Panc1 (cell line): ENCODE measurements at regions not wholly inside any gene's neighbourhood (a gene's known extent, or its start where the extent isn't known, plus 50 kb on each side); places are given as distances from the start of the nearest gene placed in this dataset.

Experiments used
- ATAC-seq: fragments of 200-7000 bp; cut with Tn5 transposase; 2 replicates; pipeline ENCODE4 v1.9.1; 2020; ENCODE audit warnings: mild to moderate bottlenecking, moderate library complexity
- BruUV-seq: library from RNA; stranded (reverse); fragments of 400-500 nt; replicated peaks from 2 replicates; lab custom pipeline; 2021; lab: Mats Ljungman, UMichigan
- CTCF ChIA-PET: fragments of 300-600 bp; sonication (Branson Sonifier 250); formaldehyde crosslinking; loops from one replicate; lab custom pipeline; 2022; ENCODE audit warnings: antibody characterized with exemption; lab: Charles Lee
- POLR2A ChIA-PET: fragments of 300-600 bp; sonication (Branson Sonifier 250); formaldehyde crosslinking; loops from one replicate; lab custom pipeline; 2022; ENCODE audit warnings: antibody characterized with exemption; lab: Charles Lee
- DNase-seq: peaks from one replicate; pipeline ENCODE4 v3.0.0-alpha.2; 2010; ENCODE audit warnings: low read depth, low spot score
- H3K27ac ChIP-seq: 2 replicates; pipeline ENCODE4 v1.5.1; 2011; ENCODE audit warnings: mild to moderate bottlenecking, low read length, inconsistent platforms
- H3K27me3 ChIP-seq: fragments of 200-500 bp; sonication (Bioruptor generic); 2 replicates; pipeline ENCODE4 v1.6.0; 2014; ENCODE audit warnings: low read length, inconsistent platforms; ENCODE audit not compliant: control insufficient read depth, insufficient read depth
- H3K36me3 ChIP-seq: fragments of 200-500 bp; sonication (Bioruptor generic); 2 replicates; pipeline ENCODE4 v1.5.1; 2014; ENCODE audit warnings: inconsistent platforms, mild to moderate bottlenecking, low read length, moderate library complexity; ENCODE audit not compliant: control insufficient read depth, insufficient read depth
- H3K4me1 ChIP-seq: 2 replicates; pipeline ENCODE4 v1.5.1; 2011; ENCODE audit warnings: inconsistent platforms, mild to moderate bottlenecking, low read length, moderate library complexity; ENCODE audit not compliant: control insufficient read depth, insufficient read depth
- H3K4me3 ChIP-seq, 2 experiments: 2 replicates each; pipeline ENCODE4 v1.5.1; 2011 to 2012; ENCODE audit warnings: low read depth in 2 of 2, low read length in 2 of 2, mild to moderate bottlenecking in 2 of 2, inconsistent platforms in 1 of 2, moderate library complexity in 1 of 2
- H3K9me3 ChIP-seq: fragments of 200-500 bp; sonication (Bioruptor generic); 2 replicates; pipeline ENCODE4 v1.5.1; 2014; ENCODE audit warnings: low read depth, mild to moderate bottlenecking, inconsistent platforms, low read length, moderate library complexity; ENCODE audit not compliant: control insufficient read depth, insufficient read depth
- CTCF ChIP-seq: fragments of 450-650 bp; IDR thresholded peaks from 2 replicates; pipeline ENCODE4 v1.5.1; 2017; ENCODE audit warnings: mild to moderate bottlenecking
- POLR2AphosphoS5 ChIP-seq: IDR thresholded peaks from 2 replicates; pipeline ENCODE4 v1.6.1; 2012; ENCODE audit warnings: mild to moderate bottlenecking, low read depth, low read length, moderate library complexity
- REST ChIP-seq, 2 experiments: IDR thresholded peaks; 2 replicates each; pipeline ENCODE4 v1.6.1; 2011 to 2012; ENCODE audit warnings: low read depth in 2 of 2, control low read depth in 1 of 2, low read length in 1 of 2, mild to moderate bottlenecking in 1 of 2, moderate library complexity in 1 of 2; ENCODE audit not compliant: insufficient read depth in 1 of 2
- SIN3A ChIP-seq: IDR thresholded peaks from 2 replicates; pipeline ENCODE4 v1.6.1; 2012; ENCODE audit warnings: low read depth, mild to moderate bottlenecking, low read length, moderate library complexity, borderline replicate concordance; ENCODE audit not compliant: insufficient read depth
- TCF7L2 ChIP-seq: IDR thresholded peaks from 2 replicates; pipeline ENCODE4 v1.6.1; 2011; ENCODE audit warnings: mild to moderate bottlenecking, low read depth, low read length, inconsistent platforms
- in situ Hi-C: cut with HindIII; loops from 2 replicates; pipeline ENCODE4 v1.10.0; 2016; ENCODE audit warnings: low sequenced_read_pairs, low pct_unique_long_range_greater_than_20kb
- intact Hi-C: fragments of 100-400 bp; cut with micrococcal nuclease; formaldehyde crosslinking; loops from one replicate; pipeline ENCODE4 v1.10.0; 2022; ENCODE audit not compliant: unreplicated experiment

DNA sequence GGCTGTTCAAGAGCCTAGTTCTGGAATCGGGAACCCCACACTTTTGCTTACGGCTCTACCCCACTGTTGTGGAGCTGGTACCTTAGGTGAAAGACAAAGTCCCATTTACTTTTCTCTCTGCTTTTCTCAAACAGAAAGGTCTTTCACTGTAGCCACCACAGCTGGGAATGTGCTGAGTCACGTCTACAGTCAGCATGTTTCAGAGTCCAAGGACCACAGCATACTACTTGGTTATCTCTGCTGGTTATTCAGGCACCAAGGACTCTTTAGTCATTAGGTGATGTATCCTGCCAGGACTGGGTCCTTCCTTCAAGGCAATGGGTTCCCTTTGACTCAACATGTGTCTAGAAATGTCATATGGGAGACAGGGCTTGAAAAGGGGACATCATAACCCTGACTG lies 266.8 kb upstream of the STEAP1 start:
- in situ Hi-C loops = no loop called here
- Histone ChIP-seq H3K27me3 (no peaks in the 10 kb centered on the region), H3K9me3 (no peaks in the 10 kb centered on the region; the same call in 1 of the 2 replicates), H3K27ac (no peak overlapping the region), H3K36me3 (no peaks in the 10 kb centered on the region), H3K4me1 (no peaks in the 10 kb centered on the region), H3K4me3 (no peak overlapping the region)
- no TSS peak for BruUV-seq
- TF ChIP-seq CTCF (no peak), SIN3A (no peak), REST (IDR thresholded peaks at IDR 0.05; ENCODE audit: insufficient read depth in 1 of 2, low read depth in 2 of 2, low read length in 1 of 2) (no peak), POLR2AphosphoS5 (no peak), TCF7L2 (no peak)
- intact Hi-C loops = no loop called here
- no peak for ATAC-seq
- ChIA-PET CTCF (no interaction called here), POLR2A (no interaction called here)
- no peak for DNase-seq

DNA sequence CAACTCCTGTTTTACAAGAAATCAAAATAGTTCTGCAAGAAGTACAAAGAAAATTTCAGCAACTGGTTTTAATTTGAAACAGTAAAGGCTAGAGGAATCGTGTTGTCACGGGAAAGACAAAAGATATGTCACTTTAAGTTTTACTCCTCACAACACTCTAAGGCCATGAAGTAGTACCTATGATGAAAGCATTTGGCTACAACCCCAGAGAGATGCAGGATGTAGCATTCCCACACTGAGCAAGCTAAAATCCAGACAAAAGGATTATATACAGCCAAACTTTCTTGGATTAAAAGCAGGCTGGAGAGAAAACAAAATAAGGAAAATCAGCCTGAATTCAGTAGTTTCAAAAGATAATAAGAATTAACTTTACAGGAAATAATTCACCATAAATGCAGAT lies 245.5 kb upstream of the STEAP1 start:
- ATAC-seq (no peak), DNase-seq (no peak)
- POLR2A ChIA-PET = no interaction called here
- H3K4me1 ChIP-seq = no peaks in the 10 kb centered on the region
- no peak overlapping the region for H3K27ac ChIP-seq
- CTCF ChIA-PET = no interaction called here
- no peaks in the 10 kb centered on the region for H3K27me3 ChIP-seq
- H3K36me3 ChIP-seq = no peaks in the 10 kb centered on the region
- H3K4me3 ChIP-seq = no peak overlapping the region
- intact Hi-C loops (no loop called here), in situ Hi-C loops (no loop called here)
- TF ChIP-seq CTCF (no peak), TCF7L2 (no peak), POLR2AphosphoS5 (no peak), SIN3A (no peak), REST (IDR thresholded peaks at IDR 0.05; ENCODE audit: insufficient read depth in 1 of 2, low read depth in 2 of 2, low read length in 1 of 2) (no peak)
- H3K9me3 ChIP-seq = no peaks in the 10 kb centered on the region
- no TSS peak for BruUV-seq
